Trophoblast cell (in vitro differentiated cells and primary cell): ENCODE measurements at regions not wholly inside any gene's neighbourhood (a gene's known extent, or its start where the extent isn't known, plus 50 kb on each side); places are given as distances from the start of the nearest gene placed in this dataset.

ENCODE experiments used
- DNase-seq, 2 donors: peaks; one replicate each; pipeline ENCODE4 v3.0.0-alpha.2; 2016
- H2AFZ ChIP-seq: 2 replicates; pipeline ENCODE4 v1.6.1; 2013; ENCODE audit warnings: low read length, moderate library complexity, mild to moderate bottlenecking; ENCODE audit not compliant: insufficient read depth, poor library complexity
- H2AK5ac ChIP-seq: 2 replicates; pipeline ENCODE4 v1.6.1; 2013; ENCODE audit warnings: mild to moderate bottlenecking, low read length
- H2BK120ac ChIP-seq: 2 replicates; pipeline ENCODE4 v1.6.1; 2013; ENCODE audit warnings: low read length, mild to moderate bottlenecking, moderate library complexity; ENCODE audit not compliant: insufficient read depth, poor library complexity
- H2BK12ac ChIP-seq: 2 replicates; pipeline ENCODE4 v1.6.1; 2013; ENCODE audit warnings: mild to moderate bottlenecking, low read length, moderate library complexity
- H2BK5ac ChIP-seq: 2 replicates; pipeline ENCODE4 v1.6.1; 2013; ENCODE audit warnings: low read length, low read depth, moderate library complexity, mild to moderate bottlenecking; ENCODE audit not compliant: poor library complexity
- H3K14ac ChIP-seq: 2 replicates; pipeline ENCODE4 v1.6.1; 2013; ENCODE audit warnings: mild to moderate bottlenecking, low read length
- H3K18ac ChIP-seq: 2 replicates; pipeline ENCODE4 v1.6.1; 2013; ENCODE audit warnings: mild to moderate bottlenecking, low read length
- H3K23ac ChIP-seq: 2 replicates; pipeline ENCODE4 v1.6.1; 2013; ENCODE audit warnings: low read length
- H3K27ac ChIP-seq: 2 replicates; pipeline ENCODE4 v1.5.1; 2013; ENCODE audit warnings: low read depth, mild to moderate bottlenecking, inconsistent platforms, low read length, moderate library complexity
- H3K27me3 ChIP-seq: 2 replicates; pipeline ENCODE4 v1.6.1; 2013; ENCODE audit warnings: inconsistent platforms, mild to moderate bottlenecking, low read length, moderate library complexity; ENCODE audit not compliant: insufficient read depth
- H3K36me3 ChIP-seq, 2 experiments: 1 replicate in 1 of 2; 2 replicates in 1 of 2; pipeline ENCODE4 v1.6.1; 2013; ENCODE audit warnings: low read length in 2 of 2, mild to moderate bottlenecking in 2 of 2, moderate library complexity in 1 of 2; ENCODE audit not compliant: insufficient read depth in 2 of 2, control insufficient read depth in 1 of 2
- H3K4ac ChIP-seq: 2 replicates; pipeline ENCODE4 v1.6.1; 2013; ENCODE audit warnings: low read depth, mild to moderate bottlenecking, low read length, moderate library complexity
- H3K4me1 ChIP-seq, 2 experiments: 1 replicate in 1 of 2; 2 replicates in 1 of 2; pipeline ENCODE4 v1.6.1; 2013; ENCODE audit warnings: low read length in 2 of 2, mild to moderate bottlenecking in 2 of 2, moderate library complexity in 1 of 2; ENCODE audit not compliant: insufficient read depth in 2 of 2, control insufficient read depth in 1 of 2
- H3K4me2 ChIP-seq: 2 replicates; pipeline ENCODE4 v1.6.1; 2013; ENCODE audit warnings: inconsistent platforms, mild to moderate bottlenecking, low read length, moderate library complexity
- H3K4me3 ChIP-seq: 2 replicates; pipeline ENCODE4 v1.5.1; 2013; ENCODE audit warnings: mild to moderate bottlenecking, low read depth, low read length, inconsistent platforms
- H3K79me1 ChIP-seq: one replicate; pipeline ENCODE4 v1.6.1; 2013; ENCODE audit warnings: low read length
- H3K79me2 ChIP-seq: 2 replicates; pipeline ENCODE4 v1.6.1; 2013; ENCODE audit warnings: low read length, mild to moderate bottlenecking; ENCODE audit not compliant: control insufficient read depth, insufficient read depth, poor library complexity
- H3K9ac ChIP-seq: 2 replicates; pipeline ENCODE4 v1.6.1; 2013; ENCODE audit warnings: mild to moderate bottlenecking, low read length
- H3K9me3 ChIP-seq: 2 replicates; pipeline ENCODE4 v1.6.1; 2013; ENCODE audit warnings: low read depth, mild to moderate bottlenecking, control low read depth, inconsistent platforms, low read length; ENCODE audit not compliant: insufficient read depth
- H4K12ac ChIP-seq: 2 replicates; pipeline ENCODE4 v1.6.1; 2013; ENCODE audit warnings: low read depth, mild to moderate bottlenecking, low read length, moderate library complexity
- H4K8ac ChIP-seq: 2 replicates; pipeline ENCODE4 v1.6.1; 2013; ENCODE audit warnings: low read depth, mild to moderate bottlenecking, low read length, moderate library complexity
- H4K91ac ChIP-seq: one replicate; pipeline ENCODE4 v1.6.1; 2013; ENCODE audit warnings: low read depth, mild to moderate bottlenecking, low read length, moderate library complexity
- whole genome bisulfite sequencing: extraction: QIAGEN DNeasy Blood & Tissue Kit; methylation state at CpG from one replicate; pipeline ENCODE4 v1.1.7; 2013; ENCODE audit warnings: missing lambda C conversion rate; ENCODE audit not compliant: insufficient read length, insufficient coverage; ENCODE audit errors: extremely low coverage; 5-methylcytosine and 5-hydroxymethylcytosine counted together

- H3K27ac ChIP-seq, result no peak overlapping the region
- no CpG with 5 or more reads among the region's 13 CpGs for WGBS
- H3K27me3 ChIP-seq, result no peaks in the 10 kb centered on the region
- H4K8ac ChIP-seq, result no peak overlapping the region
- no peak overlapping the region for H3K18ac ChIP-seq
- no peaks in the 10 kb centered on the region for H3K79me1 ChIP-seq
- DNase-seq, result no peak
- H2AFZ ChIP-seq, result no peak overlapping the region
- H3K4ac ChIP-seq, result no peak overlapping the region
- no peaks in the 10 kb centered on the region for H3K36me3 ChIP-seq
- H3K9me3 ChIP-seq, result peaks cover 7% of the 10 kb centered on the region
- H3K23ac ChIP-seq, result no peak overlapping the region
- no peak overlapping the region for H3K4me3 ChIP-seq
- H3K79me2 ChIP-seq, result no peaks in the 10 kb centered on the region
- H2BK12ac ChIP-seq, result no peak overlapping the region
- H3K14ac ChIP-seq, result no peak overlapping the region
- no peak overlapping the region for H3K9ac ChIP-seq
- H2AK5ac ChIP-seq, result no peak overlapping the region
- no peak overlapping the region for H4K12ac ChIP-seq
- H2BK120ac ChIP-seq, result no peak overlapping the region
- H4K91ac ChIP-seq, result no peak overlapping the region
- no peak overlapping the region for H2BK5ac ChIP-seq
- no peak overlapping the region for H3K4me2 ChIP-seq
- H3K4me1 ChIP-seq, result peaks cover 2 to 4% of the 10 kb centered on the region in 2 experiments
These were observed 66.5 kb downstream of the IGF2 start for GRCh38 chr11:2072551-2073261.

GRCh38 chr11:2071748-2072385 lies 67.3 kb downstream of the IGF2 start:
- Histone ChIP-seq H4K12ac (no peak overlapping the region), H3K4me1 (peaks cover under 1 to 3% of the 10 kb centered on the region in 2 experiments), H2BK12ac (no peak overlapping the region), H3K4ac (no peak overlapping the region), H3K27ac (no peak overlapping the region), H2AK5ac (no peak overlapping the region), H3K23ac (no peak overlapping the region), H3K4me2 (no peak overlapping the region), H3K14ac (no peak overlapping the region), H3K36me3 (no peaks in the 10 kb centered on the region), H2AFZ (no peak overlapping the region), H3K27me3 (no peaks in the 10 kb centered on the region), H3K9me3 (peaks cover 7% of the 10 kb centered on the region), H3K4me3 (no peak overlapping the region), H2BK120ac (no peak overlapping the region), H2BK5ac (no peak overlapping the region), H4K8ac (no peak overlapping the region), H3K79me2 (no peaks in the 10 kb centered on the region), H3K79me1 (no peaks in the 10 kb centered on the region), H4K91ac (no peak overlapping the region), H3K18ac (no peak overlapping the region), H3K9ac (no peak overlapping the region)
- WGBS, result no CpG with 5 or more reads among the region's 11 CpGs
- DNase-seq, result no peak
